GM15510 (cell line): ENCODE measurements at regions not wholly inside any gene's neighbourhood (a gene's known extent, or its start where the extent isn't known, plus 50 kb on each side); places are given as distances from the start of the nearest gene placed in this dataset.
A peak's percentile ranks its signal among the peaks of the same experiment; 100 is the strongest.

Experiments
- POLR2A ChIP-seq: IDR thresholded peaks from 3 replicates; pipeline ENCODE4 v1.6.1; 2011; ENCODE audit warnings: borderline replicate concordance; ENCODE audit not compliant: insufficient read length; ENCODE audit errors: extremely low read depth

DNA sequence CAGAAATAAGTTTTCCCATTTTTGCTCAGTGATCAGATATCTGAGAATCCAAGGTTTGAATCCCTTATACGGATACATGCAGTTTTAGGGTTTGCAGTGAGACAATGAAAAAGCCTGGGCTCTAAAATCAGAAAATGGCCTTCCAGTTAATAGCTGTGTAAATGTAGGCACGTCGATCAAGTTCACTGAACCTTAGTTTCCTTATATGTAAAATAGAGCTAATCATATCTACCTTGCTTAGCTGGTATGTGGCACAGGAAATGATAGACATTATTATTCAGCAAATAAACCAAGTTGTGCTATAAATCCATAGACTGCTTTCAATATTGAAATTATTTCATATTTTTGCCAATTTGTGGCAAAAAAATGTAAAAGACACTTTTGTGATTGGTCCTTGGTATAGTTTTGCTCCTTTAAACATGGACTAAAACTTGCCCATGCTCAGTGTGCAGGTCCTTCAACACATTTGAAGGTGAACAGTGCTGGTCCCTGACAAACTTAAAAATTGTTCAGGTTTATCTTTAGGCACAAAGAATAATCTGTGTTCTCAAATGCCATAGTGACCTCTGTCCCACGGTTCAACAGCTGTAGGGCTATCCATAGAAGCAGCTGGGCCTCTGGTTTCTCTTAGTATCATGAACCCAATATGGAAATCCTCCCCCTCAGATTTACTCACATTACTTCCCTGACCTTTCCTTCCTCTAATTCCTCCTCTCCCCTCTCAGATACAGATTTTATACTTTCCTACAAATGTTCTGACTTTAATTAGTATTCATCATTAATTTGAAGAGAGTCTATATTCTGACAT lies 51.0 kb downstream of the CCDC54 start:
- TF ChIP-seq POLR2A, result no peak

DNA sequence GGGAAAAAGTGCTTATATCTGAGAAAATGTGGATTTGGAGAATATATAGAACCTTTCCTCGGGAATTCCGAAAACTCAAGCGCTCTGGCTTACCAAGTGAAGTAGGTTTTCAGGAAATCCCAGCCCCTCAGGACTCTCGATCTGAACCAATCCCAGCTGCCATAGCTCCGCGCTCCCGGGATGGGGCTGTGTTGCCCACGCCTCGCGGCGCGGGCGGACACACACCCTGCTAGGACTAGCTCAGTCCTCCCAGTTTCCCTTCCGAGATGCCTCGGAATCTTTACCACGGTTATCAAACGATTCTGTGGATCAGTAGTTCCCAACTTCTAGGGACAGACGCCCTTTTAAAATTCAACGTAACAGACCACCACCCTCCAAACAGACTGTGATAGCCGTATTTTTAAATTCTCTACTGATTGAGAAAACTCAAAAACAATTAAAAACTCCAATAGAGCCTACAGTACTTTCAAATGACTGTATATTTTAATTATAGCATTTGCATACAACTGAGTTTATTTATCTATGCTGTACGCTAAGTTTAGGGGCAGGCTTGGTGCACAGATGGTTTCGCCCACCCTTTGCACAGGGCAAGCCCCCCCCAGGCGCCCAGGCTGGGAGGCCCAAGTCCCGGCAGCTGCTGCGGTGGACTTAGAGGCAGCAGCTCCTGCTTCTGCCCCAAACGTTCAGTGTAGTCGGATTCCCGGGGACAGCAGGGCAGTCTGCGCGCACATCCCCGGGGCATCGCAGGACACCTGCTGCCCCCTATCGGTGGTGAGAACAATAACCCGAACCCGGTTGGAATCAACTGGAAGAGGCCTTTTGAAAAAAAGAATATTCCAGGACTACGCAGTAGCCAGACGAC lies 52.3 kb downstream of the CCDC54 start:
- TF ChIP-seq POLR2A, result no peak

DNA sequence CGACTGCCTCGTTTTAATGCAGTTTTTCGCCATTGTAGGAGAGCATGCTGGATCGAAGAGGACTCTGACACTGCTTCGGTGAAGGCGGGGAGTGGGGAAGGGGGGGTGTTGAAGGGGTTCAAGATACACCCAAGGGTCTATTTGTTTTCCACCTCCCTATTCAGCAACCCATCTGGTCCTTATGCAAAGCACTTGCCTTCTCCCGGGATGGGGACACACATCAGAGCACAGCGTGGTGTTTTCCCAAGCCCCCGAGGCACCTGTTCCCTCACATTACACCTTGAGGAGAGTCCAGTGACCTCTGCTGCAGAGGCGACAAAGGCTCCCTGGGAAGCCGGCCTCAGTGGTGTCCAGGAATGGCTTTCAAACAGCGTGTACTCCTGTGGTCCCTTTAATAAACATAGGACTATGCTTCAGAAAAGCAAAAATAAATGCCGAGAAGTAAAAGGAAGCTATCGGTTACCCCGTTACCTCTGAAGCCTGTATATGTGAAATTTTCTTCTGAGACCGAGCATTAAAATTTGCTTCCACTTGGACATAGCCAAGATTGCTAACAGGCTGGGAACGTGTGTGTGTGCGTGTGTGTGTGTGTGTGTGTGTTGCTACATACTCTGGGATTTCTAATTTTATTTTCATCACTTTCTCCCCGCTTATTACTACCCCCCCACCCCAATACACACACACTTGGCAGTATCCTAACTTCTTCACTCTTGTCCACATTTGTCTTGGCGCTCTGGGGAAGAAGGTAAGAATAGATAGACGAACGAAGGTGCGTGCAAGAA lies 53.2 kb downstream of the CCDC54 start:
- TF ChIP-seq POLR2A, result no peak

DNA sequence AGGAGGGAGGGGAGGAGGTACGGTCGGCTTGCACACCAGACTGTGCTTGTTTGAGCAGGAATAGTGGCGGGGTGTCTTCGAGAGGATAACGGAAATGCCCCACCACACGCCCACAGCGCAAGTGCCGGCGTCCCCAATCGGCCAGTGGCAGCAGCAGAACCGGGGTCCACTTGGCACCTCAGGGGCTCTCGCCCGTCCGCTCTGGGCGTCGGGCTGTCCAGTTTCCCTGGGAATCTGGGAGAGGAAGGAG lies 53.7 kb downstream of the CCDC54 start:
- TF ChIP-seq POLR2A, result no peak

DNA sequence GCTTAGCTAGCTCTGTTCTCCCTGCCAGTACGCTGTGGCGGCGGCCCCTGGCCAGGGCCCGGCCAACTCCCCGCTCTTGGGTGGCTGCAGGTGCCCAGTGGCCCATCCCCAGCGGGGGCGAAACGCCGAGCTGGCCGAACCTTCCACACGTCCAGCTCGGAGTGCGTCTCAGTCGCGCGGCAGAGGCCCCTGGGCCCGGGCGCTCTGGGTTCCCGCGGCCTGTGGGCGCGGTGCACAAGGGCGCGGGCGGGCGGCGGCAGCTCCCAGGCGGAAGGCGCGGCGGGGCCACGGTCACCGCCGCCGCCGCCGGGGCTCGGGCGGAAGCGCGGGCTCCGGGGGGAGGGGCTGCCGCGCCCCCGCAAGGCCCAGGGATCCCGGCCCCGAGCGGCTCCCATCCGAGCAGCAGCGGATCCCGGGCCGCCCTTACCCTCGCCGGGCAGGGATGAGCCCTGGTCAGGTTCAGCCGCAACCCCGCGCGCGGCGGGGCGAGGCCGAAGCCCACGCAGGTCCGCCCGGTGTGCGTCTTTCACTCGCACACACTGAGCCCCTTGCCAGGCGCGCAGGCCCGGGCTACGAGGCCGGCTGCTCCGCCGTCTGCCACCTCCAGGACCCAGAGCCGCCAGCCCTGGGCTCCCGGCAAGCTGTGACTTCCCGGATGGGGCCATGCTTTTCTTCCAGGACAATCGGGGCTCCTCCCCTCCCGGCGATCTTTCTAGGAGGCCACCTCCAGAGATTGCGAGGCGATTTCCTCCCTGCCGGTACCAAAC lies 54.2 kb downstream of the CCDC54 start:
- peak; percentile 33 for TF ChIP-seq POLR2A

DNA sequence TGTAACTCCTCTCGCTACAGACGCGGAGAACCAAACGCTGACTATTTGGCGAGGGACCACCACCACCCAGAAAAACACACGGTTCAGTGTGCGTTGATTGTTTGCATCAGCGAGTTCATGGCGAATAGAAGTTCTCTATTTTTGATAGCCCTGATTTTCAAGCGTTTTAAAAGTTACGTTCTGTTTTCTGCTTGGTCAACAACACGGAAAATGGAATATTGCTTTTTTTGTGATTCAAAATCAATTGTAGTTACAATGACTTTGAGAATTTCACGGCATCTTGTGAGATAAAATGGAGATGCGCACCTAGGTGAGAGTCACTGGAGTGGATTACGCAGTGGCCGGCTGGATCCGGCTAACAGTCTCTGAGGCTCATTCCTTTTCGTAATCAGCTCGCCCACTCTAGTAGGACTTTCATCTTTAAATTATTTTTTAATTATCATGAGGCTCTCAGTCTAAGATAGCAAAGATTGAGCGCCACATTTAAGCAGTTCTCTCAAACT lies 54.8 kb downstream of the CCDC54 start:
- TF ChIP-seq POLR2A, result no peak

DNA sequence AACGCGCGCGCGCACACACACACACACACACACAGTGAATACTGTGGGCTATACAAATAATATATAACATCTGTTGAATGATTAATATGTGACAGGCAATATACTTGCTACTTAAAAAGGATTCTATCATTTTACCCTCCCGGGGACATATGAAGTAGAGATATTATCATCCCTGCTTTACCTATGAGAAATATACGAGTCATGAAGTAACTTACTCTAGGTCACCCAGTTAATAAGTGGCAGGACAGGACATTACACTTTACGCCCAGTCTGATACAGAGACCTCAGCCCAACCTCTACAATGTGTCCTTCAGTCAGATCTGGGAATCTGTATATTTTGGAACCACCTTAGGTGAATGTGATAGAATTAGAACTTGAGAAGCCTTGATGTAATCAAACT lies 55.4 kb downstream of the CCDC54 start:
- no peak for TF ChIP-seq POLR2A

DNA sequence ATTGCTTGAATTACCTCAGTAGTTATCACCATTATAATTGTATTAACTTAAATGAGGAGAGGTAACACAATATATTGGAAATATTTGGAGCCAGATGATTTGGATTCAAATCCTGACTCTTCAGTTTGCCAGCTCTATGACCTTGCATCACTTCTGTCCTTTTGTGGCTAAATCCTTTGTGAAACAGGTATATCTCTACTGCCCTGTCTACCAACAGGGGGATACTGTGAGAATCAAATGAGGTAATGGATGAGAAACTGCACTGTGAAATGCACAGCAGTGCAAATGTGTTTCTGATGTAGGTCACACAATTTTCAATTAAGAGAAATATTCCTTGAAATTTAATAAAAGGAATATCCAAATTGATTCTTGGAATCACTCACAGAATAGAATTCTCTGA lies 58.8 kb downstream of the CCDC54 start:
- no peak for TF ChIP-seq POLR2A

DNA sequence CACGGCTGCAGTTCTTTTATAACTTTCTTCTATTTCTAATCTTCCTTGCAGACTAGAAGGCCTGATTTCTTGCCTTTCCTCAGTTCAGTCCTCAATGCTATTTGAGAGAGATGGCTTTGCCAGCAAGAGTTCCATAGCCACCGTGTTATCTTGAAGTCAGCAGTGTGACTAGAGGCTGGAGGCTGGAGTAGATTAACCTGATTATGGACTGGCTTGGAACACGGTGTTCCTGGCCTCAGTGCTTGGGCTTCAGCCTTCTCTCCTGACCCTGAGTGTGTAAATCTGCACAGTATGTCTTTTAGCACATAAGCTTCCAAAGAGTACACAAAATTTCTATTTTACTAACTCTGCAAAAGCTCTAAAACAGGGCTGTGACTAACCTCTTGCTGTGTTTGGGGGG lies 61.4 kb downstream of the CCDC54 start:
- no peak for TF ChIP-seq POLR2A

DNA sequence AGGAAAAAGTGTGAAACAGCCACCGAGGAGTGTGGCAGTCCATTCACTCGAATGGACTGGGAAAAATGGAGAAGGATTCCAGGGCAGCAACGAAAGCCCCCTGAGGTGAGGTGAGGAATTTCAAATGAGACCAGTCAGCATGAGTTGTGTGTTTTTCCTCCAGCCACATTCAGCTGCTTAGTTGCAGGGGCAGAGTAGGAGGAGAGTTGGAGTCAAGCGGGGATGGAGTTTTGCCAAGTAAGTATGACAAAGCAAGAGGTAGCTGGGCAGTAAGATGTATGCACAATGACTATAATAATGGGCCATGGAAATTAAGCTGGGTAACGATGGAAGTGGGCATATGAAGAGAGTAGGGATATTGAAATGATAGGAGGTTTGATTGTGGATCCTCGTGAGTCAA lies 64.4 kb downstream of the CCDC54 start:
- no peak for TF ChIP-seq POLR2A

DNA sequence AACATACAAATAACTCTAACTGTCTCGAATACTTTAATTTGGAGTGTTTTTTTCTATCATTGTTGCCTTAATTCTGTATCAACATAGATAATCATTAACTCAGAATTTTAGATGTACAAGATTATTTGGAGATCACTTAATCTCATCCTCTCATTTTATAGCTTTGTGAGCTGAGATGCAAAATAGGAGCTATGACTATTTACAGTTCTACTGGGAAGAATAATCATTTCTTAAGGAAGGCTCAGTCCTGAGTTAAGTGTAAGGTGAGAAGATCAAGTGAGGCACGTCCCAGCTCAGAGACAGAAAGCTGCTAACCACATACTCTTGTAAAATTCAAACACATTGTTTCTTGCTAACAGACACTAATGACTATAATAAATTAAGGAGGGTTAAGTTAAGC lies 66.2 kb downstream of the CCDC54 start:
- no peak for TF ChIP-seq POLR2A

DNA sequence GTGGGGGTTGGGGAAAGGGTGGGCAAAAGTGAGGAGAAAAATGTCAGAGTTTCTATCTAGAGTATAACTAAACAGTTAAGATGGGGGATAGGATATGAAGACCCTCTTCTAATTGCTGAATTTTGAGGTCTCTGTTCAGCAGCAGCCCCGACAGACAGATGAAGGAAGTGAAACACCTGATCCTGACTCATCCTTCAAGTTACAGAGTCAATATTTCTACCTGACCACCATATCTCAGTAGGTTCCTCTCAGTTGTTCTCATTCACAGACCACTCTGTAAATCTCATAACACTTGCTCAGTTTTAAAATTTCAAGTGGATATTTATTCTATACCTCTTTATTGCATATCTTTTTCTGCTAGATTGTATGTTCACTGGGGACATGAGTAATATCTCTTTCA lies 69.5 kb downstream of the CCDC54 start:
- no peak for TF ChIP-seq POLR2A

DNA sequence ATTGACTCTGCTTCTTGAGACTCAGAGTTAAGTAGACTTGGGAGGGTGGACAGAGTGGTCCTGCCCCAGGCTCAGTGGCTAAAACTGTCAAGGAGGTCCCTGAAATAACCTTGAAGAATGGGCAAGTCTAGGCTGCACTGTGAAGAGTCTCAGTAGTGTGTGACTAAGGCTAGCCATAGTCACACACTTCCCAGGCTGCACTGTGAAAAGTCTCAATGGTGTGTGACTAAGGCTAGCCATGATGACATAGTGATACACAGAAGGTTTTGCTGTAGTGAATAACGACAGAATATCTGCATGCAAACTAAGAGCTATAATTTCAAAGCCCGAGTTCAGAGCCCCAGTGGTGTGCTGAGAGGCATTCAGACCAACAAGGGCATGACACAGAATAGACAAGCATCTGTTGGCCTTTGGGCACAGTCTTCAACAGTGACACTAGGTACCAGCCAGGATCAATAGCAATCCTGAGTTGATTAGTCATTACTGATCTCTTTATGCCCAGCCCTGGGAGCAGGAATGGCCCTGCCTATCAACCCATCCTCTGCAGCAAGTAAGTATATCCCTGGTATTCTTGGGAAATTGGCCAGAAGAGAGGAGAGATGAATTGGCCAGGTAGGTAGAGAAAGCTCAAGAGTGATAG lies 72.4 kb upstream of the BBX start:
- TF ChIP-seq POLR2A, result no peak

DNA sequence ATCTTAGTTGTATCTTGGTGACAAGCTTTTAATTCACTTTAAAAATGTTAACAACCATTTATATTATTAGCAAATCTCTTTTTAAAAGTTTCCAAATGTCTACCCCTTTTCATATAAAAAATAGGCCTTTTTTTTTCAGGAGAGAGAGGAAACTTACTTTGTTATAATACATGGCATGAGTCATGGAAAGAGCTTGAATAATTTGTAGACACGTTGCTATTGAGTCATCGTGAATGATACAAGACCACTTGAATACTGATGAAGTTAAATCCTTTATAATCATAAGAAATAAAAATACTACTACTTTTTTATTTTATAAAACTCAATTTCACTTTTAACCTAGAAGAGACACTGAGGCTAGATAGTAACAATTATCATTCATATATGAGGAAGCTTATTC lies 70.3 kb upstream of the BBX start:
- no peak for TF ChIP-seq POLR2A
